ENCODE measurements at regions not wholly inside any gene's neighbourhood (a gene's known extent, or its start where the extent isn't known, plus 50 kb on each side); places are given as distances from the start of the nearest gene placed in this dataset.

DNA sequence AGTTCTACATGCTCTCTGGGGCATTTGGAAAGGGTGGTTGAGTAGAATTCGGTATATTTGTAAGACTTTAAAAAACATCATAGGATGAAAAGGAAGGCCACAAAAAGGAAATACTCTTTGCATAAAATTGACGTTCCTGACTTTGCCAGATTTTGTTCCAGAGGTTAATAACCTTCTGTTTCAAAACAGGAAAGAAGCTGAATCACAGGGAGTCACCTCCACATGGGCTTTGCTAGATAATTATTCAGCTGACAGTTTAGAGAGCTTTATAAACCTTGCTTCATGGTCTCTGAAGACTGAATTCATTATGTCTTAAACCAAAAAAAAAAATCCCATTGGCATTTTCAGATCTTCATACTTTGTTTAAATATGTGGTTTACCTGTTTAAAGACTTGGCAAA lies 203.7 kb downstream of the SEMA6A start:
- H2AFZ ChIP-seq (ENCODE audit: low read depth) = no peak overlapping the region
- H3K36me3 ChIP-seq (replicated peaks in 1 of 2; ENCODE audit: control insufficient read depth in 1 of 2, insufficient read depth in 2 of 2, low read length in 1 of 2) = no peaks in the 10 kb centered on the region
- CTCF ChIA-PET = no interaction called here
- no peak overlapping the region for H3K9ac ChIP-seq
- no peaks in the 10 kb centered on the region; a peak in 1 of 4 replicates for H3K4me1 ChIP-seq (ENCODE audit: control insufficient read depth in 1 of 2, insufficient read depth in 2 of 2, low read depth in 1 of 2, low read length in 1 of 2)
- no peaks in the 10 kb centered on the region for H3K27me3 ChIP-seq (ENCODE audit: insufficient read depth)
- H3K4me3 ChIP-seq (ENCODE audit: low read depth in 2 of 2, low read length in 1 of 2) = no peak overlapping the region
- H3K27ac ChIP-seq (ENCODE audit: low read depth in 2 of 2, low read length in 1 of 2) = no peak overlapping the region
- no peaks in the 10 kb centered on the region for H3K9me3 ChIP-seq
- no peak overlapping the region for H3K4me2 ChIP-seq
- no peaks in the 10 kb centered on the region for H3K9me2 ChIP-seq
- TF ChIP-seq GABPA (IDR thresholded peaks at IDR 0.05; ENCODE audit: low read depth) (no peak), FOXJ3 (CRISPR knock-in tag; IDR thresholded peaks at IDR 0.05) (no peak), TCF12 (IDR thresholded peaks at IDR 0.05) (no peak), GATA2 (CRISPR knock-in tag; IDR thresholded peaks at IDR 0.05) (no peak)
- no peaks in the 10 kb centered on the region for H3K79me2 ChIP-seq (ENCODE audit: insufficient read depth)
- no peaks in the 10 kb centered on the region for H4K20me1 ChIP-seq (ENCODE audit: insufficient read depth)
- DNase-seq = no peak
- H3F3A ChIP-seq (replicated peaks; ENCODE audit: insufficient read depth) = no peaks in the 10 kb centered on the region
- POLR2A ChIA-PET = no interaction called here
- WGBS (ENCODE audit: low lambda C conversion rate) = 80% methylated on average over 2 of the region's 2 CpGs

DNA sequence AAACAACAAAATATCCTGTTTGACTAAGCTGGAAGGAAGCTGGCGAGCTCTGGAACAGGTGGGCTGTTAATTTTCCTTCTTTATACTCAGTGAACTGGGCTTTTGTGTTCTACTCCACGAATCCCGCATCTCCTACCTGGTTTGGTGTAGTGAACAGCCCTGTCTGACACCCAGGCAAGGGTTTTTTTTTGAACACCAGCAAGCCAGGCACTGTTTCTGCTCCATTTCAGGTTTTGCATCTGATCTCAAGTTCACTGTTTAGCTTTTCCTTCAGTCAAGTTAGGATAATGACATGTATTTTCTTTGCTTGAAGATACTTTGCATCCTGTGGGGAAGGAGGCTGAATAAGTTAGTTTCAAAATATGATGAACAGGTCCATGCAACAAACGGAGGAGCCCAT lies 204.5 kb downstream of the SEMA6A start:
- H3F3A ChIP-seq (replicated peaks; ENCODE audit: insufficient read depth) = no peaks in the 10 kb centered on the region
- no peak for TF ChIP-seq POLR2AphosphoS5 (IDR thresholded peaks at IDR 0.05; ENCODE audit: low read depth, low read length)
- WGBS (ENCODE audit: low lambda C conversion rate) = 65% methylated on average over 4 of the region's 4 CpGs
- no peak for DNase-seq
- no peak overlapping the region for H3K4me2 ChIP-seq
- no peak overlapping the region for H3K9ac ChIP-seq
- CTCF ChIA-PET = interaction anchor here (1.2 kb wide), 1 partner anchor 11 kb away, joined by 3 read pairs; no protein-coding TSS in a partner anchor
- H3K36me3 ChIP-seq (replicated peaks in 1 of 2; ENCODE audit: control insufficient read depth in 1 of 2, insufficient read depth in 2 of 2, low read length in 1 of 2) = no peaks in the 10 kb centered on the region
- no peak overlapping the region for H2AFZ ChIP-seq (ENCODE audit: low read depth)
- no peak overlapping the region for H3K4me3 ChIP-seq (ENCODE audit: low read depth in 2 of 2, low read length in 1 of 2)
- POLR2A ChIA-PET = no interaction called here
- H3K9me2 ChIP-seq = no peaks in the 10 kb centered on the region
- no peaks in the 10 kb centered on the region for H3K27me3 ChIP-seq (ENCODE audit: insufficient read depth)
- H3K27ac ChIP-seq (ENCODE audit: low read depth in 2 of 2, low read length in 1 of 2) = no peak overlapping the region
- H3K79me2 ChIP-seq (ENCODE audit: insufficient read depth) = no peaks in the 10 kb centered on the region
- no peaks in the 10 kb centered on the region for H3K9me3 ChIP-seq
- H3K4me1 ChIP-seq (ENCODE audit: control insufficient read depth in 1 of 2, insufficient read depth in 2 of 2, low read depth in 1 of 2, low read length in 1 of 2) = no peaks in the 10 kb centered on the region
- H4K20me1 ChIP-seq (ENCODE audit: insufficient read depth) = no peaks in the 10 kb centered on the region

DNA sequence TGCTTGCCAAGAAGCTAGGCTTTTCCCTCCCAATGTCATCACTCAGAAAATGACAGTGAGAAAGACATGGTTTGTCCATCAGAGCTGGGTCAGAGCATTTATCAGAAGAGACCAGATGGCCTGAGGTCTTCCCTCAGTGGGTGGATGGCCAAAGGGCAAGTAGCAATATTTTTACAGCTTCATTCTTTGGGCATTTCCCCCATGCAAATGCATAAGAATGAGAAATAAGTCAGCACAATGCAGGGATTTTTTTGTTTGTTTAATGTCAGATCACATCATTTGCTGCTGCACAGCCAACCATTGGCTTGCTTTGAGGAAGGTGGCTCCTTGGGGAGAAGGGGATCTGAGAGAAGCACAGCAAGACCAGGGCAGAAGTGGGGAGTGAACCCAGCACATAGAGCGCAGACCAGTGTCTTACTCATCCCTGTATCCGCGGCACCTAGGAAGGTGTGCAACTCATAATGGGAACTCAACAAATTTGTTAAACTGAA lies 209.6 kb downstream of the SEMA6A start:
- TF ChIP-seq, protein P1, sequence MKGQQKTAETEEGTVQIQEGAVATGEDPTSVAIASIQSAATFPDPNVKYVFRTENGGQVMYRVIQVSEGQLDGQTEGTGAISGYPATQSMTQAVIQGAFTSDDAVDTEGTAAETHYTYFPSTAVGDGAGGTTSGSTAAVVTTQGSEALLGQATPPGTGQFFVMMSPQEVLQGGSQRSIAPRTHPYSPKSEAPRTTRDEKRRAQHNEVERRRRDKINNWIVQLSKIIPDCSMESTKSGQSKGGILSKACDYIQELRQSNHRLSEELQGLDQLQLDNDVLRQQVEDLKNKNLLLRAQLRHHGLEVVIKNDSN (IDR thresholded peaks at IDR 0.05; ENCODE audit: borderline replicate concordance, low read depth) = no peak
- TF ChIP-seq FOXJ3 (CRISPR knock-in tag; IDR thresholded peaks at IDR 0.05) (no peak), FOXM1 (IDR thresholded peaks at IDR 0.05; ENCODE audit: low read depth) (no peak), TCF12 (IDR thresholded peaks at IDR 0.05) (no peak), SMC3 (IDR thresholded peaks at IDR 0.05; ENCODE audit: low read depth, low read length) (no peak)
- TF ChIP-seq, protein P2, sequence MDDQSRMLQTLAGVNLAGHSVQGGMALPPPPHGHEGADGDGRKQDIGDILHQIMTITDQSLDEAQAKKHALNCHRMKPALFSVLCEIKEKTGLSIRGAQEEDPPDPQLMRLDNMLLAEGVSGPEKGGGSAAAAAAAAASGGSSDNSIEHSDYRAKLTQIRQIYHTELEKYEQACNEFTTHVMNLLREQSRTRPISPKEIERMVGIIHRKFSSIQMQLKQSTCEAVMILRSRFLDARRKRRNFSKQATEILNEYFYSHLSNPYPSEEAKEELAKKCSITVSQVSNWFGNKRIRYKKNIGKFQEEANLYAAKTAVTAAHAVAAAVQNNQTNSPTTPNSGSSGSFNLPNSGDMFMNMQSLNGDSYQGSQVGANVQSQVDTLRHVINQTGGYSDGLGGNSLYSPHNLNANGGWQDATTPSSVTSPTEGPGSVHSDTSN (IDR thresholded peaks at IDR 0.05) = no peak
- TF ChIP-seq, protein P3, sequence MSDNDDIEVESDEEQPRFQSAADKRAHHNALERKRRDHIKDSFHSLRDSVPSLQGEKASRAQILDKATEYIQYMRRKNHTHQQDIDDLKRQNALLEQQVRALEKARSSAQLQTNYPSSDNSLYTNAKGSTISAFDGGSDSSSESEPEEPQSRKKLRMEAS (IDR thresholded peaks at IDR 0.05; ENCODE audit: low read depth) = no peak
- TF ChIP-seq, protein P4, sequence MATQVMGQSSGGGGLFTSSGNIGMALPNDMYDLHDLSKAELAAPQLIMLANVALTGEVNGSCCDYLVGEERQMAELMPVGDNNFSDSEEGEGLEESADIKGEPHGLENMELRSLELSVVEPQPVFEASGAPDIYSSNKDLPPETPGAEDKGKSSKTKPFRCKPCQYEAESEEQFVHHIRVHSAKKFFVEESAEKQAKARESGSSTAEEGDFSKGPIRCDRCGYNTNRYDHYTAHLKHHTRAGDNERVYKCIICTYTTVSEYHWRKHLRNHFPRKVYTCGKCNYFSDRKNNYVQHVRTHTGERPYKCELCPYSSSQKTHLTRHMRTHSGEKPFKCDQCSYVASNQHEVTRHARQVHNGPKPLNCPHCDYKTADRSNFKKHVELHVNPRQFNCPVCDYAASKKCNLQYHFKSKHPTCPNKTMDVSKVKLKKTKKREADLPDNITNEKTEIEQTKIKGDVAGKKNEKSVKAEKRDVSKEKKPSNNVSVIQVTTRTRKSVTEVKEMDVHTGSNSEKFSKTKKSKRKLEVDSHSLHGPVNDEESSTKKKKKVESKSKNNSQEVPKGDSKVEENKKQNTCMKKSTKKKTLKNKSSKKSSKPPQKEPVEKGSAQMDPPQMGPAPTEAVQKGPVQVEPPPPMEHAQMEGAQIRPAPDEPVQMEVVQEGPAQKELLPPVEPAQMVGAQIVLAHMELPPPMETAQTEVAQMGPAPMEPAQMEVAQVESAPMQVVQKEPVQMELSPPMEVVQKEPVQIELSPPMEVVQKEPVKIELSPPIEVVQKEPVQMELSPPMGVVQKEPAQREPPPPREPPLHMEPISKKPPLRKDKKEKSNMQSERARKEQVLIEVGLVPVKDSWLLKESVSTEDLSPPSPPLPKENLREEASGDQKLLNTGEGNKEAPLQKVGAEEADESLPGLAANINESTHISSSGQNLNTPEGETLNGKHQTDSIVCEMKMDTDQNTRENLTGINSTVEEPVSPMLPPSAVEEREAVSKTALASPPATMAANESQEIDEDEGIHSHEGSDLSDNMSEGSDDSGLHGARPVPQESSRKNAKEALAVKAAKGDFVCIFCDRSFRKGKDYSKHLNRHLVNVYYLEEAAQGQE (IDR thresholded peaks at IDR 0.05; ENCODE audit: low read depth, low read length) = no peak
- H3K4me1 ChIP-seq (ENCODE audit: control insufficient read depth in 1 of 2, insufficient read depth in 2 of 2, low read depth in 1 of 2, low read length in 1 of 2) = peaks cover 0 to 6% of the 10 kb centered on the region in 2 experiments; a peak in 2 of 4 replicates
- H3K4me3 ChIP-seq (ENCODE audit: low read depth in 2 of 2, low read length in 1 of 2) = no peak overlapping the region
- DNase-seq = no peak
- no peaks in the 10 kb centered on the region for H3F3A ChIP-seq (replicated peaks; ENCODE audit: insufficient read depth)
- H3K9me2 ChIP-seq = no peaks in the 10 kb centered on the region
- ChIA-PET CTCF (no interaction called here), POLR2A (no interaction called here)
- WGBS (ENCODE audit: low lambda C conversion rate) = 72% methylated on average over 3 of the region's 3 CpGs
- no peaks in the 10 kb centered on the region for H4K20me1 ChIP-seq (ENCODE audit: insufficient read depth)
- no peaks in the 10 kb centered on the region for H3K27me3 ChIP-seq (ENCODE audit: insufficient read depth)
- H3K36me3 ChIP-seq (replicated peaks in 1 of 2; ENCODE audit: control insufficient read depth in 1 of 2, insufficient read depth in 2 of 2, low read length in 1 of 2) = no peaks in the 10 kb centered on the region
- H3K9me3 ChIP-seq = no peaks in the 10 kb centered on the region
- no peak overlapping the region for H3K4me2 ChIP-seq
- H2AFZ ChIP-seq (ENCODE audit: low read depth) = no peak overlapping the region
- H3K27ac ChIP-seq (ENCODE audit: low read depth in 2 of 2, low read length in 1 of 2) = no peak overlapping the region
- H3K79me2 ChIP-seq (ENCODE audit: insufficient read depth) = no peaks in the 10 kb centered on the region
- H3K9ac ChIP-seq = no peak overlapping the region

Measured in SK-N-SH (cell line).